Left lung (tissue), 4 donors: ENCODE measurements at regions not wholly inside any gene's neighbourhood (a gene's known extent, or its start where the extent isn't known, plus 50 kb on each side); places are given as distances from the start of the nearest gene placed in this dataset.

Experiments used
- ATAC-seq: fragments of 200-7000 bp; cut with Tn5 transposase; one replicate; pipeline ENCODE4 v1.9.1; 2020; ENCODE audit warnings: moderate library complexity
- DNase-seq, 4 donors: peaks; one replicate each; pipeline ENCODE4 v3.0.0-alpha.2; 2013 to 2020
- H3K27ac ChIP-seq, 2 donors: fragments of 200-600 bp; sonication (generic) in 1 of 2; one replicate each; pipeline versions ENCODE4 v1.5.0 to v1.8.0; 2020 to 2021
- H3K27me3 ChIP-seq, 2 donors: fragments of 200-600 bp; sonication (generic) in 1 of 2; one replicate each; pipeline versions ENCODE4 v1.5.0 to v1.8.0; 2020 to 2021
- H3K36me3 ChIP-seq, 2 donors: fragments of 200-600 bp; sonication (generic) in 1 of 2; one replicate each; pipeline versions ENCODE4 v1.5.0 to v1.8.0; 2020 to 2021
- H3K4me1 ChIP-seq, 2 donors: fragments of 200-600 bp; one replicate each; pipeline ENCODE4 v1.8.0; 2021
- H3K4me3 ChIP-seq, 2 donors: fragments of 200-600 bp; sonication (generic) in 1 of 2; one replicate each; pipeline versions ENCODE4 v1.5.0 to v1.8.0; 2020 to 2021; ENCODE audit warnings: mild to moderate bottlenecking in 1 of 2
- H3K9me3 ChIP-seq, 2 donors: fragments of 200-600 bp; sonication (generic) in 1 of 2; one replicate each; pipeline versions ENCODE4 v1.5.0 to v1.8.0; 2020 to 2021
- intact Hi-C, 2 donors: fragments of 100-400 bp; cut with DNase I; formaldehyde crosslinking; loops; one replicate each; pipeline versions ENCODE4 v1.11.2 to v1.14.2; 2022
- TF ChIP-seq, protein P1 (sequence below), 2 donors: fragments of 200-600 bp; sonication (generic) in 1 of 2; IDR thresholded peaks; one replicate each; pipeline versions ENCODE4 v1.5.0 to v1.8.0; 2021; ENCODE audit warnings: antibody characterized with exemption in 2 of 2
- donor health status: DM: no; HTN: yes; CAD: no.
- donor health status: DM: no; HTN: no; CAD: no.

GRCh38 chr1:98253145-98253544 lies 332.3 kb upstream of the DPYD start:
- H3K4me1 ChIP-seq = no peaks in the 10 kb centered on the region
- H3K27me3 ChIP-seq = no peaks in the 10 kb centered on the region
- H3K36me3 ChIP-seq = no peaks in the 10 kb centered on the region
- peaks cover 0 to 8% of the 10 kb centered on the region in 2 donors for H3K9me3 ChIP-seq
- DNase-seq (no peak), ATAC-seq (no peak)
- intact Hi-C loops = no loop called here
- no peak overlapping the region for H3K27ac ChIP-seq
- H3K4me3 ChIP-seq = no peak overlapping the region
- TF ChIP-seq, protein P1, sequence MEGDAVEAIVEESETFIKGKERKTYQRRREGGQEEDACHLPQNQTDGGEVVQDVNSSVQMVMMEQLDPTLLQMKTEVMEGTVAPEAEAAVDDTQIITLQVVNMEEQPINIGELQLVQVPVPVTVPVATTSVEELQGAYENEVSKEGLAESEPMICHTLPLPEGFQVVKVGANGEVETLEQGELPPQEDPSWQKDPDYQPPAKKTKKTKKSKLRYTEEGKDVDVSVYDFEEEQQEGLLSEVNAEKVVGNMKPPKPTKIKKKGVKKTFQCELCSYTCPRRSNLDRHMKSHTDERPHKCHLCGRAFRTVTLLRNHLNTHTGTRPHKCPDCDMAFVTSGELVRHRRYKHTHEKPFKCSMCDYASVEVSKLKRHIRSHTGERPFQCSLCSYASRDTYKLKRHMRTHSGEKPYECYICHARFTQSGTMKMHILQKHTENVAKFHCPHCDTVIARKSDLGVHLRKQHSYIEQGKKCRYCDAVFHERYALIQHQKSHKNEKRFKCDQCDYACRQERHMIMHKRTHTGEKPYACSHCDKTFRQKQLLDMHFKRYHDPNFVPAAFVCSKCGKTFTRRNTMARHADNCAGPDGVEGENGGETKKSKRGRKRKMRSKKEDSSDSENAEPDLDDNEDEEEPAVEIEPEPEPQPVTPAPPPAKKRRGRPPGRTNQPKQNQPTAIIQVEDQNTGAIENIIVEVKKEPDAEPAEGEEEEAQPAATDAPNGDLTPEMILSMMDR (IDR thresholded peaks at IDR 0.05) = no peak

DNA sequence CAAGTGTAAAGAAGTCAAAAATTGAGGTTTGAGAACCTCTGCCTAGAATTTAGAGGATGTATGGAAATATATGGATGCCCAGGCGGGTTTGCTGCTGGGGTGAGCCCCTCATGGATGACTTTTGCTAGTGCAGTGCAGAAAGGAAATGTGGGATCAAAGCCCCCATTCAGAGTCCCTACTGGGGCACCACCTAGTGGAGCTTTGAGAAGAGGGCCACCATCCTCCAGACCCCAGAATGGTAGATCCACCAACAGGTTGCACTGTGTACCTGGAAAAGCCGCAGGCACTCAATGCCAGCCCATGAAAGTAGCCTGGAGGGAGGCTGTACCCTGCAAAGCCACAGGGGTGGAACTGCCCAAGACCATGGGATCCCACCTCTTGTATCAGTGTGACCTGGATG lies 330.7 kb upstream of the DPYD start:
- Histone ChIP-seq H3K27me3 (no peaks in the 10 kb centered on the region), H3K9me3 (peaks cover 0 to 8% of the 10 kb centered on the region in 2 donors), H3K36me3 (no peaks in the 10 kb centered on the region), H3K27ac (no peak overlapping the region), H3K4me1 (no peaks in the 10 kb centered on the region), H3K4me3 (no peak overlapping the region)
- DNase-seq (no peak), ATAC-seq (no peak)
- intact Hi-C loops = no loop called here
- TF ChIP-seq, protein P1 (IDR thresholded peaks at IDR 0.05) = no peak

- DNase-seq (no peak), ATAC-seq (no peak)
- intact Hi-C loops = no loop called here
- Histone ChIP-seq H3K4me3 (no peak overlapping the region), H3K27ac (no peak overlapping the region), H3K36me3 (no peaks in the 10 kb centered on the region), H3K9me3 (peaks cover 0 to 40% of the 10 kb centered on the region in 2 donors), H3K27me3 (no peaks in the 10 kb centered on the region), H3K4me1 (no peaks in the 10 kb centered on the region)
- TF ChIP-seq, protein P1 (IDR thresholded peaks at IDR 0.05) = no peak
These were observed 311.8 kb upstream of the DPYD start for GRCh38 chr1:98232678-98233077.

- no peaks in the 10 kb centered on the region for H3K4me1 ChIP-seq
- no peak for DNase-seq
- no peaks in the 10 kb centered on the region for H3K27me3 ChIP-seq
- intact Hi-C loops = no loop called here
- no peaks in the 10 kb centered on the region for H3K36me3 ChIP-seq
- ATAC-seq = no peak
- no peak overlapping the region for H3K4me3 ChIP-seq
- H3K9me3 ChIP-seq = no peaks in the 10 kb centered on the region
- TF ChIP-seq, protein P1 (IDR thresholded peaks at IDR 0.05) = no peak
- no peak overlapping the region for H3K27ac ChIP-seq
These were observed 301.9 kb upstream of the DPYD start for GRCh38 chr1:98222706-98223105.

GRCh38 chr1:98221923-98222322 lies 301.1 kb upstream of the DPYD start:
- no peak for DNase-seq
- H3K4me1 ChIP-seq = no peaks in the 10 kb centered on the region
- intact Hi-C loops = no loop called here
- no peak for ATAC-seq
- no peaks in the 10 kb centered on the region for H3K36me3 ChIP-seq
- no peaks in the 10 kb centered on the region for H3K27me3 ChIP-seq
- no peaks in the 10 kb centered on the region for H3K9me3 ChIP-seq
- no peak overlapping the region for H3K27ac ChIP-seq
- no peak overlapping the region for H3K4me3 ChIP-seq
- TF ChIP-seq, protein P1 (IDR thresholded peaks at IDR 0.05) = no peak
